DOHH2 (cell line): ENCODE measurements at regions not wholly inside any gene's neighbourhood (a gene's known extent, or its start where the extent isn't known, plus 50 kb on each side); places are given as distances from the start of the nearest gene placed in this dataset.
"Not testable (repeated sequence)": the region's sequence is repeated elsewhere in the genome, so short reads cannot be mapped to it uniquely, and the experiment has no call there.

Experiments
- CTCF ChIP-seq: fragments of 200-600 bp; sonication (generic); IDR thresholded peaks from one replicate; pipeline ENCODE4 v1.5.1; 2014; ENCODE audit warnings: antibody characterized with exemption, mild to moderate bottlenecking, low read depth, low read length; ENCODE audit not compliant: poor library complexity, severe bottlenecking
- EZH2phosphoT487 ChIP-seq: fragments of 200-600 bp; sonication (generic); IDR thresholded peaks from 2 replicates; pipeline ENCODE4 v1.6.1; 2017; ENCODE audit warnings: borderline replicate concordance, mild to moderate bottlenecking, antibody characterized with exemption, low read length, moderate library complexity, mixed read lengths

GRCh38 chrY:3491423-3491822 is 87.4 kb upstream of the TGIF2LY start:
- not testable (repeated sequence) for TF ChIP-seq CTCF, EZH2phosphoT487
